ENCODE measurements at regions not wholly inside any gene's neighbourhood (a gene's known extent, or its start where the extent isn't known, plus 50 kb on each side); places are given as distances from the start of the nearest gene placed in this dataset.

GRCh38 chr1:208329300-208329699, 85.1 kb upstream of the PLXNA2 start:
- H3K36me3 ChIP-seq (ENCODE audit: control insufficient read depth, low read depth, low read length) = no peaks in the 10 kb centered on the region
- H3K27me3 ChIP-seq (ENCODE audit: control insufficient read depth, insufficient read depth, low read length) = peaks cover 15% of the 10 kb centered on the region
- no peak overlapping the region for H3K27ac ChIP-seq (ENCODE audit: low read length)
- H3K9ac ChIP-seq (ENCODE audit: low read length) = no peak overlapping the region
- no peak overlapping the region for H3K4me3 ChIP-seq (ENCODE audit: low read length)
- H3K4me1 ChIP-seq (ENCODE audit: control insufficient read depth, low read depth, low read length) = no peaks in the 10 kb centered on the region
- H3K9me3 ChIP-seq (ENCODE audit: control insufficient read depth, low read depth, low read length) = no peaks in the 10 kb centered on the region

- peaks cover 37% of the 10 kb centered on the region for H3K27me3 ChIP-seq (ENCODE audit: control insufficient read depth, insufficient read depth, low read length)
- H3K27ac ChIP-seq (ENCODE audit: low read length) = no peak overlapping the region
- no peak overlapping the region for H3K4me3 ChIP-seq (ENCODE audit: low read length)
- H3K9ac ChIP-seq (ENCODE audit: low read length) = no peak overlapping the region
- H3K9me3 ChIP-seq (ENCODE audit: control insufficient read depth, low read depth, low read length) = no peaks in the 10 kb centered on the region
- H3K36me3 ChIP-seq (ENCODE audit: control insufficient read depth, low read depth, low read length) = no peaks in the 10 kb centered on the region
- H3K4me1 ChIP-seq (ENCODE audit: control insufficient read depth, low read depth, low read length) = peaks cover 4% of the 10 kb centered on the region
Observed at GRCh38 chr1:208332036-208332773, 88.0 kb upstream of the PLXNA2 start.

GRCh38 chr1:208332774-208333126, 88.6 kb upstream of the PLXNA2 start:
- Histone ChIP-seq H3K4me1 (ENCODE audit: control insufficient read depth, low read depth, low read length) (peaks cover 4% of the 10 kb centered on the region), H3K36me3 (ENCODE audit: control insufficient read depth, low read depth, low read length) (no peaks in the 10 kb centered on the region), H3K4me3 (ENCODE audit: low read length) (no peak overlapping the region), H3K27me3 (ENCODE audit: control insufficient read depth, insufficient read depth, low read length) (peaks cover 42% of the 10 kb centered on the region), H3K9me3 (ENCODE audit: control insufficient read depth, low read depth, low read length) (no peaks in the 10 kb centered on the region), H3K9ac (ENCODE audit: low read length) (no peak overlapping the region), H3K27ac (ENCODE audit: low read length) (no peak overlapping the region)

DNA sequence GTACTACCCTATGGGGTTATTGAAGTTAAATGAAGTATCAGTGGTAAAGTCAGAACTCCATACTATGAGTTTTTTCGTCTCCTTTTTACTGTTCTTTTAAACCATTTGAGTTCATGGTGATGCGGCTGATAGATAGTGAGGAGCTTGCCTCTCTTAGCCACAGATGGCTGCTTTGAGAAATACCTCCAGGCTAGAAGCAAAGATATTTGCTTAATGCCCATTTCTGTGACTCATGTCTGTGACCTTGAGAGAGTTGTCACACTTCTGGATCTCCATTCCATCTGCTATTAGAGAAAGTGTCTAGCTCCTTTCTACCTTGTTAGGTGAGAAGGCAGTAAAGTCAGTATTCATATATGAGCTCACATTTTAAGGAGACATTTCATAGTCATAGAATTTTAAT, 89.5 kb upstream of the PLXNA2 start:
- Histone ChIP-seq H3K27ac (ENCODE audit: low read length) (no peak overlapping the region), H3K36me3 (ENCODE audit: control insufficient read depth, low read depth, low read length) (no peaks in the 10 kb centered on the region), H3K27me3 (ENCODE audit: control insufficient read depth, insufficient read depth, low read length) (peaks cover 45% of the 10 kb centered on the region), H3K9ac (ENCODE audit: low read length) (no peak overlapping the region), H3K4me1 (ENCODE audit: control insufficient read depth, low read depth, low read length) (peaks cover 4% of the 10 kb centered on the region), H3K9me3 (ENCODE audit: control insufficient read depth, low read depth, low read length) (no peaks in the 10 kb centered on the region), H3K4me3 (ENCODE audit: low read length) (no peak overlapping the region)

DNA sequence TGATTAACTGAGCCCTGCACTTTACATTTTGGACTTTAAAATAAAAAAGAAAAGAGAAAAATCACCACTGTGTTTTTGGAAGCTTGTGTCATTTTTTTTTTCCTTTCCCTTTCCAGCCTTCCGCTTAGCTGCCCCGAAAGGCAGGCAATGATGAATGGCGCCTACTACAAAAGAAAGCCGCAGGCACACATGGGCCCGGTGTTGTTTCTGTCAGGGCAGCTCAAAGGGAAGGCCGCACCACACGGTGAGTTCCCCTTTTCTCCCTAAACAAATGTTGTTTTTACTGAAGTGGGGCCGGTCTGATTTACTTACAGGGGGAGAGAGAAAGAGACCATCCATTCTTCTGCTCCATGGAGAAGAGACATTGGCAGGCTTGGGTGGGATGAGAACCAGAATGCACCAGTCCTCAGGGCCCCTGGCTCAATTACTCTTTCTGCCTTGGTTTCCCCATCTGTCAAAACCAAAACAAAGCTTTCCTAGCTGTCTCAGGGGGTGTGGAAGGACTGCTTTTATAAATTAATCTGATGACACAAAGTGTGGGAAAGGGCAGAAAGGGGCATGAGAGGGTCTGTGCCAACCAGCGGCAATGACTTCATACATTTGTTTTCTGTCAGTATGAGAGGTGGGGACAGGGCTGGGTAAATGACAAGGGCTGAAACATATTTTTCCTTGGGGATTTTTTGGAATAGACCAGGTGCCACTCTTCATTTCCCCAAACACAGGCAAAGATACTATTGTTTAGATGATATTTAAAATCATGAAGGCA, 91.4 kb upstream of the PLXNA2 start:
- H3K9ac ChIP-seq (ENCODE audit: low read length) = no peak overlapping the region
- H3K4me3 ChIP-seq (ENCODE audit: low read length) = no peak overlapping the region
- no peak overlapping the region for H3K27ac ChIP-seq (ENCODE audit: low read length)
- peaks cover 4% of the 10 kb centered on the region for H3K4me1 ChIP-seq (ENCODE audit: control insufficient read depth, low read depth, low read length)
- peaks cover 45% of the 10 kb centered on the region for H3K27me3 ChIP-seq (ENCODE audit: control insufficient read depth, insufficient read depth, low read length)
- H3K9me3 ChIP-seq (ENCODE audit: control insufficient read depth, low read depth, low read length) = no peaks in the 10 kb centered on the region
- H3K36me3 ChIP-seq (ENCODE audit: control insufficient read depth, low read depth, low read length) = no peaks in the 10 kb centered on the region

DNA sequence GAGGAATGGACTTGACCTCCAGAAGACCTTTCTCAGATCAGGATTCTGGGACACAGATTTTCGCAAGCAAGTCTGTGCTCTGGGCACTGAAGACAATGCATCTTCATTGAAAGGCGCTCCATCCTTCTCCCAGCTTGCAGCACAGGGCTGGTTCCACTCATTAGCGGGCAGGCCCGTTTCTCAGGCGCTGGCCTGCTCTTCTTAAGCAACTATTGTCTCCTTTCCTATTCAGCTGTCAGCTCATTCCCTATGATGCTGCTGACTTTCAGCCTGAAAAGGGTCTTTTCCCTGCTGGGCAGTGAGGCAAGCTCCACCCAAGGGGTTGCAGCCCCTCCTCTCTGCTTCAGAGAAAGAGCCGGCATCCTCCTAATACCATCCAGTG, 91.9 kb upstream of the PLXNA2 start:
- H3K4me3 ChIP-seq (ENCODE audit: low read length) = no peak overlapping the region
- H3K4me1 ChIP-seq (ENCODE audit: control insufficient read depth, low read depth, low read length) = peaks cover 4% of the 10 kb centered on the region
- no peak overlapping the region for H3K27ac ChIP-seq (ENCODE audit: low read length)
- no peaks in the 10 kb centered on the region for H3K36me3 ChIP-seq (ENCODE audit: control insufficient read depth, low read depth, low read length)
- peaks cover 45% of the 10 kb centered on the region for H3K27me3 ChIP-seq (ENCODE audit: control insufficient read depth, insufficient read depth, low read length)
- H3K9ac ChIP-seq (ENCODE audit: low read length) = no peak overlapping the region
- H3K9me3 ChIP-seq (ENCODE audit: control insufficient read depth, low read depth, low read length) = no peaks in the 10 kb centered on the region

- H3K36me3 ChIP-seq (ENCODE audit: control insufficient read depth, low read depth, low read length) = no peaks in the 10 kb centered on the region
- H3K4me1 ChIP-seq (ENCODE audit: control insufficient read depth, low read depth, low read length) = peaks cover 2% of the 10 kb centered on the region
- no peak overlapping the region for H3K9ac ChIP-seq (ENCODE audit: low read length)
- H3K4me3 ChIP-seq (ENCODE audit: low read length) = no peak overlapping the region
- H3K9me3 ChIP-seq (ENCODE audit: control insufficient read depth, low read depth, low read length) = no peaks in the 10 kb centered on the region
- no peak overlapping the region for H3K27ac ChIP-seq (ENCODE audit: low read length)
- peaks cover 24% of the 10 kb centered on the region for H3K27me3 ChIP-seq (ENCODE audit: control insufficient read depth, insufficient read depth, low read length)
Observed at GRCh38 chr1:208339911-208340310, 95.7 kb upstream of the PLXNA2 start.

DNA sequence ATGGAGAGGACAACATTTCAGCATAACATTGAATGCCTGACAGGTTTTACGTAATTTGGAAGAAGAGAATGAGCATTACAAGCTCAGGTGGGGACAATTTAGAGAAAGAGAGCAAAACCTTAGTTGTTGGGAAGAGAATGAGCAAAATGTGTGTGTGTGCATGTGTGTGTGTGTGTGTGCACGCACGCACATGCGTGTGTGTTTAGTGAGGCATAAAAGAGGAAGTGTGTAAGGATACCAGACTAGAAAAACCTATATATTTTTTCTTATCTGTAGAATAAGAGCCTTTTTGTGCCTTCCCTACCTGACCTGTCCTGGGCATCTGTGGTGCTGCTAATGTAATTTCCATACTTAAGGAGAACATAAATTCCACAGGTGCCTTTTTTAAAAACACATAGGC, 99.0 kb upstream of the PLXNA2 start:
- no peaks in the 10 kb centered on the region for H3K36me3 ChIP-seq (ENCODE audit: control insufficient read depth, low read depth, low read length)
- no peaks in the 10 kb centered on the region for H3K27me3 ChIP-seq (ENCODE audit: control insufficient read depth, insufficient read depth, low read length)
- H3K27ac ChIP-seq (ENCODE audit: low read length) = no peak overlapping the region
- H3K4me1 ChIP-seq (ENCODE audit: control insufficient read depth, low read depth, low read length) = no peaks in the 10 kb centered on the region
- no peak overlapping the region for H3K4me3 ChIP-seq (ENCODE audit: low read length)
- H3K9me3 ChIP-seq (ENCODE audit: control insufficient read depth, low read depth, low read length) = no peaks in the 10 kb centered on the region
- no peak overlapping the region for H3K9ac ChIP-seq (ENCODE audit: low read length)

GRCh38 chr1:208344202-208344857, 100.1 kb upstream of the PLXNA2 start:
- H3K9me3 ChIP-seq (ENCODE audit: control insufficient read depth, low read depth, low read length) = no peaks in the 10 kb centered on the region
- H3K4me1 ChIP-seq (ENCODE audit: control insufficient read depth, low read depth, low read length) = no peaks in the 10 kb centered on the region
- no peak overlapping the region for H3K9ac ChIP-seq (ENCODE audit: low read length)
- H3K4me3 ChIP-seq (ENCODE audit: low read length) = no peak overlapping the region
- no peaks in the 10 kb centered on the region for H3K27me3 ChIP-seq (ENCODE audit: control insufficient read depth, insufficient read depth, low read length)
- H3K36me3 ChIP-seq (ENCODE audit: control insufficient read depth, low read depth, low read length) = no peaks in the 10 kb centered on the region
- H3K27ac ChIP-seq (ENCODE audit: low read length) = no peak overlapping the region

- no peak overlapping the region for H3K27ac ChIP-seq (ENCODE audit: low read length)
- no peak overlapping the region for H3K9ac ChIP-seq (ENCODE audit: low read length)
- no peak overlapping the region for H3K4me3 ChIP-seq (ENCODE audit: low read length)
- no peaks in the 10 kb centered on the region for H3K9me3 ChIP-seq (ENCODE audit: control insufficient read depth, low read depth, low read length)
- no peaks in the 10 kb centered on the region for H3K36me3 ChIP-seq (ENCODE audit: control insufficient read depth, low read depth, low read length)
- peaks cover 2% of the 10 kb centered on the region for H3K4me1 ChIP-seq (ENCODE audit: control insufficient read depth, low read depth, low read length)
- H3K27me3 ChIP-seq (ENCODE audit: control insufficient read depth, insufficient read depth, low read length) = no peaks in the 10 kb centered on the region
Observed at GRCh38 chr1:208347191-208347590, 103.0 kb upstream of the PLXNA2 start.

GRCh38 chr1:208349694-208350330, 105.6 kb upstream of the PLXNA2 start:
- H3K27ac ChIP-seq (ENCODE audit: low read length) = no peak overlapping the region
- no peaks in the 10 kb centered on the region for H3K27me3 ChIP-seq (ENCODE audit: control insufficient read depth, insufficient read depth, low read length)
- no peaks in the 10 kb centered on the region for H3K36me3 ChIP-seq (ENCODE audit: control insufficient read depth, low read depth, low read length)
- H3K4me3 ChIP-seq (ENCODE audit: low read length) = no peak overlapping the region
- no peaks in the 10 kb centered on the region for H3K9me3 ChIP-seq (ENCODE audit: control insufficient read depth, low read depth, low read length)
- H3K4me1 ChIP-seq (ENCODE audit: control insufficient read depth, low read depth, low read length) = peaks cover 5% of the 10 kb centered on the region
- H3K9ac ChIP-seq (ENCODE audit: low read length) = no peak overlapping the region

Measured in iPS-18a (cell line).